GM12878 (cell line): ENCODE measurements at regions not wholly inside any gene's neighbourhood (a gene's known extent, or its start where the extent isn't known, plus 50 kb on each side); places are given as distances from the start of the nearest gene placed in this dataset.

Experiments used
- ATAC-seq: fragments of 200-7000 bp; cut with Tn5 transposase; 3 replicates; pipeline ENCODE4 v1.9.1; 2020; ENCODE audit warnings: mild to moderate bottlenecking, moderate library complexity
- BruUV-seq: library from RNA; stranded (reverse); fragments of 400-500 nt; replicated peaks from 2 replicates; lab custom pipeline; 2021; lab: Mats Ljungman, UMichigan
- CTCF ChIA-PET: fragments of 300-600 bp; sonication (Branson Sonifier 250); formaldehyde crosslinking; extraction: SDS; loops from one replicate; lab custom pipeline; 2021; ENCODE audit warnings: inconsistent platforms; lab: Yijun Ruan, JAX
- POLR2A ChIA-PET: fragments of 350-600 bp; formaldehyde crosslinking; extraction: SDS; loops from one replicate; lab custom pipeline; 2021; ENCODE audit warnings: inconsistent platforms; lab: Charles Lee
- RAD21 ChIA-PET: fragments of 300-600 bp; sonication (Branson Sonifier 250); formaldehyde crosslinking; loops from one replicate; lab custom pipeline; 2023; ENCODE audit warnings: antibody characterized with exemption; ENCODE audit not compliant: unreplicated experiment; lab: Charles Lee
- SMC1A ChIA-PET: fragments of 300-600 bp; sonication (Branson Sonifier 250); formaldehyde crosslinking; loops from one replicate; lab custom pipeline; 2023; ENCODE audit not compliant: unreplicated experiment, uncharacterized antibody; lab: Charles Lee
- DNase-seq: peaks from one replicate; pipeline ENCODE4 v3.0.0-alpha.2; 2011; ENCODE audit warnings: low read depth, low spot score
- FAIRE-seq: peaks from 3 replicates; lab custom pipeline; 2011; peaks lifted over from hg19 to GRCh38; lab: Jason Lieb, UNC
- H2AFZ ChIP-seq: 2 replicates; pipeline ENCODE4 v1.6.0; 2011; ENCODE audit warnings: low read depth, low read length, control low read depth; ENCODE audit not compliant: control insufficient read depth
- H3K27ac ChIP-seq: 2 replicates; pipeline ENCODE4 v1.5.1; 2011; ENCODE audit warnings: control low read depth; ENCODE audit not compliant: control insufficient read depth, insufficient read depth
- H3K27me3 ChIP-seq, 2 experiments: replicated peaks in 1 of 2; 2 replicates each; pipeline versions ENCODE4 v1.6.0 to v1.6.1; 2011; ENCODE audit warnings: low read length in 1 of 2; ENCODE audit not compliant: control insufficient read depth in 2 of 2, insufficient read depth in 2 of 2
- H3K36me3 ChIP-seq, 2 experiments: 2 replicates each; pipeline ENCODE4 v1.5.1; 2011; ENCODE audit warnings: low read length in 1 of 2; ENCODE audit not compliant: control insufficient read depth in 2 of 2, insufficient read depth in 2 of 2
- H3K4me1 ChIP-seq: 2 replicates; pipeline ENCODE4 v1.6.1; 2011; ENCODE audit warnings: mild to moderate bottlenecking, low read length, moderate library complexity, mixed read lengths; ENCODE audit not compliant: control insufficient read depth, insufficient read depth
- H3K4me2 ChIP-seq: 2 replicates; pipeline ENCODE4 v1.6.0; 2011; ENCODE audit warnings: control low read depth; ENCODE audit not compliant: control insufficient read depth, insufficient read depth
- H3K4me3 ChIP-seq: fragments of 200-600 bp; sonication (generic); 2 replicates; pipeline ENCODE4 v1.5.1; 2016
- H3K79me2 ChIP-seq: 2 replicates; pipeline ENCODE4 v1.6.0; 2011; ENCODE audit warnings: low read length; ENCODE audit not compliant: control insufficient read depth, insufficient read depth
- H3K9ac ChIP-seq: 2 replicates; pipeline ENCODE4 v1.8.0; 2011; ENCODE audit warnings: low read length, control low read depth, mixed read lengths; ENCODE audit not compliant: control insufficient read depth, insufficient read depth
- H3K9me3 ChIP-seq: replicated peaks from 3 replicates; pipeline ENCODE4 v1.5.1; 2011; ENCODE audit warnings: mild to moderate bottlenecking, low read length; ENCODE audit not compliant: control insufficient read depth, insufficient read depth
- H4K20me1 ChIP-seq: 2 replicates; pipeline ENCODE4 v1.6.0; 2011; ENCODE audit not compliant: control insufficient read depth, insufficient read depth
- BRCA1 ChIP-seq: IDR thresholded peaks from 2 replicates; pipeline ENCODE4 v1.6.1; 2011; ENCODE audit warnings: low read depth, low read length, improper control_type of control experiment
- CHD2 ChIP-seq: IDR thresholded peaks from 2 replicates; pipeline ENCODE4 v1.6.1; 2011; ENCODE audit warnings: low read depth, low read length, improper control_type of control experiment, borderline replicate concordance
- EP300 ChIP-seq, 2 experiments: fragments of 150-350 bp in 1 of 2; IDR thresholded peaks; 2 replicates each; pipeline ENCODE4 v1.6.1; 2011 to 2012; ENCODE audit warnings: low read depth in 2 of 2, low read length in 2 of 2, borderline replicate concordance in 1 of 2, improper control_type of control experiment in 1 of 2, inconsistent platforms in 1 of 2; ENCODE audit not compliant: control insufficient read depth in 1 of 2
- FOXM1 ChIP-seq: IDR thresholded peaks from 2 replicates; pipeline ENCODE4 v1.6.1; 2012; ENCODE audit warnings: low read depth, mild to moderate bottlenecking, inconsistent platforms, low read length, moderate library complexity
- NBN ChIP-seq: fragments of 450-650 bp; IDR thresholded peaks from 2 replicates; pipeline ENCODE4 v1.6.1; 2016
- RAD21 ChIP-seq: IDR thresholded peaks from 2 replicates; pipeline ENCODE4 v1.6.1; 2011; ENCODE audit warnings: mild to moderate bottlenecking, low read depth, low read length, moderate library complexity; ENCODE audit not compliant: insufficient read depth
- RFX5 ChIP-seq: IDR thresholded peaks from 2 replicates; pipeline ENCODE4 v1.6.1; 2011; ENCODE audit warnings: low read depth, low read length, improper control_type of control experiment
- RUNX3 ChIP-seq: IDR thresholded peaks from 2 replicates; pipeline ENCODE4 v1.6.1; 2012; ENCODE audit warnings: low read length, inconsistent platforms
- SUZ12 ChIP-seq: fragments of 200-600 bp; sonication (generic); IDR thresholded peaks from one replicate; pipeline ENCODE4 v1.6.1; 2018; ENCODE audit warnings: antibody characterized with exemption, mild to moderate bottlenecking; ENCODE audit not compliant: unreplicated experiment
- ZNF622 ChIP-seq: fragments of 450-650 bp; IDR thresholded peaks from 2 replicates; pipeline ENCODE4 v1.6.1; 2017; ENCODE audit warnings: mild to moderate bottlenecking, inconsistent platforms
- WGBS: methylation state at CpG from one replicate; pipeline ENCODE4 v1.1.6; 2016; ENCODE audit warnings: low lambda C conversion rate; ENCODE audit not compliant: insufficient replicate concordance, insufficient coverage; ENCODE audit errors: missing lambda C conversion rate; 5-methylcytosine and 5-hydroxymethylcytosine counted together
- in situ Hi-C: fragments of 300-500 bp; cut with MboI; formaldehyde crosslinking; loops from 9 replicates; pipeline ENCODE4 v1.14.3; 2018; ENCODE audit warnings: mixed read lengths
- intact Hi-C: fragments of 100-400 bp; cut with micrococcal nuclease; formaldehyde crosslinking; loops from one replicate; pipeline ENCODE4 v1.14.2; 2022; ENCODE audit not compliant: unreplicated experiment
- TF ChIP-seq, protein P1 (sequence below): fragments of 450-650 bp; IDR thresholded peaks from 2 replicates; pipeline ENCODE4 v1.6.1; 2017; ENCODE audit warnings: mild to moderate bottlenecking, moderate library complexity
- TF ChIP-seq, protein P2 (sequence below): IDR thresholded peaks from 2 replicates; pipeline ENCODE4 v1.6.1; 2011; ENCODE audit warnings: borderline replicate concordance, low read depth, mild to moderate bottlenecking, moderate library complexity, mixed read lengths, low read length; ENCODE audit not compliant: insufficient read depth; ENCODE audit errors: extremely low read length

GRCh38 chr6:163695414-163695864 is 280.9 kb downstream of the QKI start (continued):
- no peak for TF ChIP-seq FOXM1
- TF ChIP-seq EP300 (IDR thresholded peaks at IDR 0.05; ENCODE audit: borderline replicate concordance in 1 of 2, control insufficient read depth in 1 of 2, low read depth in 2 of 2, low read length in 2 of 2) = no peak
- TF ChIP-seq NBN = no peak
- TF ChIP-seq BRCA1 = no peak

- CTCF ChIA-PET = no interaction called here
Measured at GRCh38 chr6:163694988-163695398, 280.5 kb downstream of the QKI start.

More at GRCh38 chr6:163694988-163695398, 280.5 kb downstream of the QKI start:
- H3K4me3 ChIP-seq = no peak overlapping the region
- no peak overlapping the region for H3K9ac ChIP-seq
- TF ChIP-seq RFX5 = no peak
- TF ChIP-seq SUZ12 = no peak
- TF ChIP-seq, protein P1, sequence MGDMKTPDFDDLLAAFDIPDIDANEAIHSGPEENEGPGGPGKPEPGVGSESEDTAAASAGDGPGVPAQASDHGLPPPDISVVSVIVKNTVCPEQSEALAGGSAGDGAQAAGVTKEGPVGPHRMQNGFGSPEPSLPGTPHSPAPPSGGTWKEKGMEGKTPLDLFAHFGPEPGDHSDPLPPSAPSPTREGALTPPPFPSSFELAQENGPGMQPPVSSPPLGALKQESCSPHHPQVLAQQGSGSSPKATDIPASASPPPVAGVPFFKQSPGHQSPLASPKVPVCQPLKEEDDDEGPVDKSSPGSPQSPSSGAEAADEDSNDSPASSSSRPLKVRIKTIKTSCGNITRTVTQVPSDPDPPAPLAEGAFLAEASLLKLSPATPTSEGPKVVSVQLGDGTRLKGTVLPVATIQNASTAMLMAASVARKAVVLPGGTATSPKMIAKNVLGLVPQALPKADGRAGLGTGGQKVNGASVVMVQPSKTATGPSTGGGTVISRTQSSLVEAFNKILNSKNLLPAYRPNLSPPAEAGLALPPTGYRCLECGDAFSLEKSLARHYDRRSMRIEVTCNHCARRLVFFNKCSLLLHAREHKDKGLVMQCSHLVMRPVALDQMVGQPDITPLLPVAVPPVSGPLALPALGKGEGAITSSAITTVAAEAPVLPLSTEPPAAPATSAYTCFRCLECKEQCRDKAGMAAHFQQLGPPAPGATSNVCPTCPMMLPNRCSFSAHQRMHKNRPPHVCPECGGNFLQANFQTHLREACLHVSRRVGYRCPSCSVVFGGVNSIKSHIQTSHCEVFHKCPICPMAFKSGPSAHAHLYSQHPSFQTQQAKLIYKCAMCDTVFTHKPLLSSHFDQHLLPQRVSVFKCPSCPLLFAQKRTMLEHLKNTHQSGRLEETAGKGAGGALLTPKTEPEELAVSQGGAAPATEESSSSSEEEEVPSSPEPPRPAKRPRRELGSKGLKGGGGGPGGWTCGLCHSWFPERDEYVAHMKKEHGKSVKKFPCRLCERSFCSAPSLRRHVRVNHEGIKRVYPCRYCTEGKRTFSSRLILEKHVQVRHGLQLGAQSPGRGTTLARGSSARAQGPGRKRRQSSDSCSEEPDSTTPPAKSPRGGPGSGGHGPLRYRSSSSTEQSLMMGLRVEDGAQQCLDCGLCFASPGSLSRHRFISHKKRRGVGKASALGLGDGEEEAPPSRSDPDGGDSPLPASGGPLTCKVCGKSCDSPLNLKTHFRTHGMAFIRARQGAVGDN = no peak
- no peak for TF ChIP-seq ZNF622
- TF ChIP-seq CHD2 = no peak
- TF ChIP-seq, protein P2, sequence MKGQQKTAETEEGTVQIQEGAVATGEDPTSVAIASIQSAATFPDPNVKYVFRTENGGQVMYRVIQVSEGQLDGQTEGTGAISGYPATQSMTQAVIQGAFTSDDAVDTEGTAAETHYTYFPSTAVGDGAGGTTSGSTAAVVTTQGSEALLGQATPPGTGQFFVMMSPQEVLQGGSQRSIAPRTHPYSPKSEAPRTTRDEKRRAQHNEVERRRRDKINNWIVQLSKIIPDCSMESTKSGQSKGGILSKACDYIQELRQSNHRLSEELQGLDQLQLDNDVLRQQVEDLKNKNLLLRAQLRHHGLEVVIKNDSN = no peak
- no peak for TF ChIP-seq RAD21
- no peak for TF ChIP-seq RUNX3
- ATAC-seq (no peak), DNase-seq (no peak), FAIRE-seq (no peak)
- no peaks in the 10 kb centered on the region for H3K36me3 ChIP-seq
- no peak overlapping the region for H2AFZ ChIP-seq
- H3K4me1 ChIP-seq = peaks cover 6% of the 10 kb centered on the region
- WGBS = 88% methylated on average over 6 of the region's 6 CpGs
- no peaks in the 10 kb centered on the region; the same call in 2 of the 3 replicates for H3K9me3 ChIP-seq
- RAD21 ChIA-PET = no interaction called here
- H3K27me3 ChIP-seq = no peaks in the 10 kb centered on the region
- 0 out of 2 replicates have a peak overlapping the region, but pooled peaks have one; percentile 43 for H3K4me2 ChIP-seq
- no peak overlapping the region for H3K27ac ChIP-seq
- H3K79me2 ChIP-seq = no peaks in the 10 kb centered on the region
- intact Hi-C loops = no loop called here
- H4K20me1 ChIP-seq = no peaks in the 10 kb centered on the region
- in situ Hi-C loops = no loop called here
- POLR2A ChIA-PET = no interaction called here
- SMC1A ChIA-PET = no interaction called here
- BruUV-seq = no TSS peak
